ENCODE measurements at regions not wholly inside any gene's neighbourhood (a gene's known extent, or its start where the extent isn't known, plus 50 kb on each side); places are given as distances from the start of the nearest gene placed in this dataset.

DNA sequence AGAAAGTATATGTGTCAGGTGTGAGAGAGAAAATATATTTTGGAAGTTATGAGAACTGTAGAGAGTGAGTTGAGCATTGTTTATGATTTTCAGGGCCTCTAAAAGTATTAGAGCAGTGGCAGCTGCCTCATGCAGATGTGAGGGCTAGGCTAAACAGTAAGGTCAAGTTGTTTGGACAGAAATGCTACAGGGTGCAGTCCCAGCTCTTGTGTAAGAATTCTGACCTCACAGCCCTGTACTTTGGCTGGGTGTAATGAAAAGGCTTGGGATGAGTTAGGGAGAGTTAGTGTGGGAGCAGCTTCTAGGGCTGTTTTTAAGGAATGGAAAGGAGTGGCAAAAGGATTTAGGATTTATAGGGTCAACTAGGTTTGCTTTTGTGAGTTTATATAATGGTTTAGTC, 764.8 kb upstream of the ADGRB3 start (continued):
- TF ChIP-seq RBAK (tag by site-specific recombination; IDR thresholded peaks at IDR 0.05) (no peak), ZNF548 (tag by site-specific recombination; IDR thresholded peaks at IDR 0.05) (no peak), ZBTB8A (tag by site-specific recombination; IDR thresholded peaks at IDR 0.05) (no peak), ZNF146 (tag by site-specific recombination; IDR thresholded peaks at IDR 0.05) (no peak), ZFP69B (tag by site-specific recombination; IDR thresholded peaks at IDR 0.05) (no peak), ZNF785 (tag by site-specific recombination; IDR thresholded peaks at IDR 0.05) (no peak), ZFP41 (tag by site-specific recombination; IDR thresholded peaks at IDR 0.05; ENCODE audit: borderline replicate concordance) (no peak)

DNA sequence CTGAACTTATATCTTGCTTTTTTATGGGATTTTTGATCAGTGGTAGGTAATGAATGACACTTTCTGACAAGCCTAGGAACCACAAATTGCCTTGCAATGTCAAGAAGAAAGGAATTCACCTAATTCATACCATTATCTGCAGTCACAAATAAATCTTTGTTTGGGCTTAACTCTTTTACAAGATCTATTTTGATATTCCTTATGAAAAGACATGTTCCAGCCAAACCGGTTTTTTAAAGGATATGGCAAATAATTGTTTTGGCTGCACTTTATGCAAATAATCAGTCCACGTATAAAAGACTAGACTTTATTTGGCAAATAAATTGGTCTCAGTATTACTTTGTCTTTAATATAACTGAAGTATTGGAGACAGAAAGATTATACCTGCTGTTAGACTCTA, 771.7 kb upstream of the ADGRB3 start:
- POLR2A ChIA-PET: no interaction called here
- Histone ChIP-seq H3K4me1 (ENCODE audit: control insufficient read depth, insufficient read depth, low read length) (no peaks in the 10 kb centered on the region), H3K4me3 (ENCODE audit: low read depth, low read length) (no peak overlapping the region), H3K27ac (ENCODE audit: extremely low read depth, low read depth, low read length) (no peak overlapping the region), H3K9me3 (ENCODE audit: control insufficient read depth, insufficient read depth, low read depth, low read length) (no peaks in the 10 kb centered on the region), H3K36me3 (ENCODE audit: control insufficient read depth in 2 of 2, insufficient read depth in 1 of 2, low read length in 2 of 2) (no peaks in the 10 kb centered on the region)
- CTCF ChIA-PET: no interaction called here
- TF ChIP-seq ZNF473 (tag by site-specific recombination; IDR thresholded peaks at IDR 0.05) (no peak), ZNF600 (tag by site-specific recombination; IDR thresholded peaks at IDR 0.05) (no peak), ZNF510 (tag by site-specific recombination; IDR thresholded peaks at IDR 0.05; ENCODE audit: insufficient replicate concordance) (no peak), ZNF776 (tag by site-specific recombination; IDR thresholded peaks at IDR 0.05; ENCODE audit: borderline replicate concordance) (no peak), ZNF571 (tag by site-specific recombination; IDR thresholded peaks at IDR 0.05) (no peak), ZNF146 (tag by site-specific recombination; IDR thresholded peaks at IDR 0.05) (no peak), KLF16 (tag by site-specific recombination; IDR thresholded peaks at IDR 0.05) (no peak), ZNF548 (tag by site-specific recombination; IDR thresholded peaks at IDR 0.05) (no peak), ZNF585B (tag by site-specific recombination; IDR thresholded peaks at IDR 0.05) (no peak), OSR2 (tag by site-specific recombination; IDR thresholded peaks at IDR 0.05) (no peak), ZNF37A (tag by site-specific recombination; IDR thresholded peaks at IDR 0.05) (no peak), ZNF140 (tag by site-specific recombination; IDR thresholded peaks at IDR 0.05) (no peak)
- TF ChIP-seq, protein P1, sequence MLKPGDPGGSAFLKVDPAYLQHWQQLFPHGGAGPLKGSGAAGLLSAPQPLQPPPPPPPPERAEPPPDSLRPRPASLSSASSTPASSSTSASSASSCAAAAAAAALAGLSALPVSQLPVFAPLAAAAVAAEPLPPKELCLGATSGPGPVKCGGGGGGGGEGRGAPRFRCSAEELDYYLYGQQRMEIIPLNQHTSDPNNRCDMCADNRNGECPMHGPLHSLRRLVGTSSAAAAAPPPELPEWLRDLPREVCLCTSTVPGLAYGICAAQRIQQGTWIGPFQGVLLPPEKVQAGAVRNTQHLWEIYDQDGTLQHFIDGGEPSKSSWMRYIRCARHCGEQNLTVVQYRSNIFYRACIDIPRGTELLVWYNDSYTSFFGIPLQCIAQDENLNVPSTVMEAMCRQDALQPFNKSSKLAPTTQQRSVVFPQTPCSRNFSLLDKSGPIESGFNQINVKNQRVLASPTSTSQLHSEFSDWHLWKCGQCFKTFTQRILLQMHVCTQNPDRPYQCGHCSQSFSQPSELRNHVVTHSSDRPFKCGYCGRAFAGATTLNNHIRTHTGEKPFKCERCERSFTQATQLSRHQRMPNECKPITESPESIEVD (tag by site-specific recombination; IDR thresholded peaks at IDR 0.05): no peak
- TF ChIP-seq, protein P2, sequence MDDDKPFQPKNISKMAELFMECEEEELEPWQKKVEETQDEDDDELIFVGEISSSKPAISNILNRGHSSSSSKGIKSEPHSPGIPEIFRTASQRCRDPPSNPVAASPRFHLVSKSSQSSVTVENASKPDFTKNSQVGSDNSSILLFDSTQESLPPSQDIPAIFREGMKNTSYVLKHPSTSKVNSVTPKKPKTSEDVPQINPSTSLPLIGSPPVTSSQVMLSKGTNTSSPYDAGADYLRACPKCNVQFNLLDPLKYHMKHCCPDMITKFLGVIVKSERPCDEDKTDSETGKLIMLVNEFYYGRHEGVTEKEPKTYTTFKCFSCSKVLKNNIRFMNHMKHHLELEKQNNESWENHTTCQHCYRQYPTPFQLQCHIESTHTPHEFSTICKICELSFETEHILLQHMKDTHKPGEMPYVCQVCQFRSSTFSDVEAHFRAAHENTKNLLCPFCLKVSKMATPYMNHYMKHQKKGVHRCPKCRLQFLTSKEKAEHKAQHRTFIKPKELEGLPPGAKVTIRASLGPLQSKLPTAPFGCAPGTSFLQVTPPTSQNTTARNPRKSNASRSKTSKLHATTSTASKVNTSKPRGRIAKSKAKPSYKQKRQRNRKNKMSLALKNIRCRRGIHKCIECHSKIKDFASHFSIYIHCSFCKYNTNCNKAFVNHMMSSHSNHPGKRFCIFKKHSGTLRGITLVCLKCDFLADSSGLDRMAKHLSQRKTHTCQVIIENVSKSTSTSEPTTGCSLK (tag by site-specific recombination; IDR thresholded peaks at IDR 0.05): no peak
- TF ChIP-seq, protein P3, sequence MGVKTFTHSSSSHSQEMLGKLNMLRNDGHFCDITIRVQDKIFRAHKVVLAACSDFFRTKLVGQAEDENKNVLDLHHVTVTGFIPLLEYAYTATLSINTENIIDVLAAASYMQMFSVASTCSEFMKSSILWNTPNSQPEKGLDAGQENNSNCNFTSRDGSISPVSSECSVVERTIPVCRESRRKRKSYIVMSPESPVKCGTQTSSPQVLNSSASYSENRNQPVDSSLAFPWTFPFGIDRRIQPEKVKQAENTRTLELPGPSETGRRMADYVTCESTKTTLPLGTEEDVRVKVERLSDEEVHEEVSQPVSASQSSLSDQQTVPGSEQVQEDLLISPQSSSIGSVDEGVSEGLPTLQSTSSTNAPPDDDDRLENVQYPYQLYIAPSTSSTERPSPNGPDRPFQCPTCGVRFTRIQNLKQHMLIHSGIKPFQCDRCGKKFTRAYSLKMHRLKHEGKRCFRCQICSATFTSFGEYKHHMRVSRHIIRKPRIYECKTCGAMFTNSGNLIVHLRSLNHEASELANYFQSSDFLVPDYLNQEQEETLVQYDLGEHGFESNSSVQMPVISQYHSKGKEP (tag by site-specific recombination; IDR thresholded peaks at IDR 0.05): no peak
- TF ChIP-seq, protein P4, sequence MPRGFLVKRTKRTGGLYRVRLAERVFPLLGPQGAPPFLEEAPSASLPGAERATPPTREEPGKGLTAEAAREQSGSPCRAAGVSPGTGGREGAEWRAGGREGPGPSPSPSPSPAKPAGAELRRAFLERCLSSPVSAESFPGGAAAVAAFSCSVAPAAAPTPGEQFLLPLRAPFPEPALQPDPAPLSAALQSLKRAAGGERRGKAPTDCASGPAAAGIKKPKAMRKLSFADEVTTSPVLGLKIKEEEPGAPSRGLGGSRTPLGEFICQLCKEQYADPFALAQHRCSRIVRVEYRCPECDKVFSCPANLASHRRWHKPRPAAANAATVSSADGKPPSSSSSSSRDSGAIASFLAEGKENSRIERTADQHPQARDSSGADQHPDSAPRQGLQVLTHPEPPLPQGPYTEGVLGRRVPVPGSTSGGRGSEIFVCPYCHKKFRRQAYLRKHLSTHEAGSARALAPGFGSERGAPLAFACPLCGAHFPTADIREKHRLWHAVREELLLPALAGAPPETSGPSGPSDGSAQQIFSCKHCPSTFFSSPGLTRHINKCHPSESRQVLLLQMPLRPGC (tag by site-specific recombination; IDR thresholded peaks at IDR 0.05): no peak

All from HEK293 (cell line).